OCI-LY1 (cell line): ENCODE measurements at regions not wholly inside any gene's neighbourhood (a gene's known extent, or its start where the extent isn't known, plus 50 kb on each side); places are given as distances from the start of the nearest gene placed in this dataset.

ENCODE experiments used
- EZH2 ChIP-seq: fragments of 200-600 bp; sonication (generic), shearing (Covaris generic); IDR thresholded peaks from 2 replicates; pipeline ENCODE4 v1.8.0; 2017; ENCODE audit warnings: borderline replicate concordance, mixed run types, mild to moderate bottlenecking, antibody characterized with exemption, low read length, moderate library complexity, mixed read lengths
- TF ChIP-seq, protein P1 (sequence below): fragments of 200-600 bp; sonication (generic), shearing (Covaris generic); IDR thresholded peaks from 2 replicates; pipeline ENCODE4 v1.5.1; 2017; ENCODE audit warnings: mild to moderate bottlenecking, antibody characterized with exemption, low read length, moderate library complexity, mixed read lengths

DNA sequence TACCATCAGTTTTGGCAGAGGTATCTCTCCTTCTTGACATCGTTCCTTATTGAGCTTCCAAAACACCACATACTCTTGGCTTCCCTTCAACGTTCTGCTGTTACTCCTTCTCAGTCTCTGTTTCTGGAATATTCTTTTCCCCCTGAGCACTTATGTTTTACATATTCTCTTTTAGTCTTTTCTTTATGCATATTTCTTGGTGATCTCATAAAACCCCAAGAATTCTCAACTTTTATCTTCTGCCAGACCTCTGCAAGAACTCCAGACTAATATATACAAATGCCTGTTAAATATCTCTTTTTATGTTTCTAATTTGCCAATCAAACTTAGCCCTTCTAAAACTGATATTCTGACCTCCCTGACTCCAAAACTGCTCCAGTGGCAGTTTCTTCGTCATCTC lies 453.4 kb upstream of the CTNND2 start:
- TF ChIP-seq, protein P1, sequence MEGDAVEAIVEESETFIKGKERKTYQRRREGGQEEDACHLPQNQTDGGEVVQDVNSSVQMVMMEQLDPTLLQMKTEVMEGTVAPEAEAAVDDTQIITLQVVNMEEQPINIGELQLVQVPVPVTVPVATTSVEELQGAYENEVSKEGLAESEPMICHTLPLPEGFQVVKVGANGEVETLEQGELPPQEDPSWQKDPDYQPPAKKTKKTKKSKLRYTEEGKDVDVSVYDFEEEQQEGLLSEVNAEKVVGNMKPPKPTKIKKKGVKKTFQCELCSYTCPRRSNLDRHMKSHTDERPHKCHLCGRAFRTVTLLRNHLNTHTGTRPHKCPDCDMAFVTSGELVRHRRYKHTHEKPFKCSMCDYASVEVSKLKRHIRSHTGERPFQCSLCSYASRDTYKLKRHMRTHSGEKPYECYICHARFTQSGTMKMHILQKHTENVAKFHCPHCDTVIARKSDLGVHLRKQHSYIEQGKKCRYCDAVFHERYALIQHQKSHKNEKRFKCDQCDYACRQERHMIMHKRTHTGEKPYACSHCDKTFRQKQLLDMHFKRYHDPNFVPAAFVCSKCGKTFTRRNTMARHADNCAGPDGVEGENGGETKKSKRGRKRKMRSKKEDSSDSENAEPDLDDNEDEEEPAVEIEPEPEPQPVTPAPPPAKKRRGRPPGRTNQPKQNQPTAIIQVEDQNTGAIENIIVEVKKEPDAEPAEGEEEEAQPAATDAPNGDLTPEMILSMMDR: no peak
- TF ChIP-seq EZH2: no peak
